ENCODE measurements at regions not wholly inside any gene's neighbourhood (a gene's known extent, or its start where the extent isn't known, plus 50 kb on each side); places are given as distances from the start of the nearest gene placed in this dataset.

GRCh38 chr5:1959231-1959630 is 76.5 kb upstream of the IRX4 start:
- TF ChIP-seq, protein P1, sequence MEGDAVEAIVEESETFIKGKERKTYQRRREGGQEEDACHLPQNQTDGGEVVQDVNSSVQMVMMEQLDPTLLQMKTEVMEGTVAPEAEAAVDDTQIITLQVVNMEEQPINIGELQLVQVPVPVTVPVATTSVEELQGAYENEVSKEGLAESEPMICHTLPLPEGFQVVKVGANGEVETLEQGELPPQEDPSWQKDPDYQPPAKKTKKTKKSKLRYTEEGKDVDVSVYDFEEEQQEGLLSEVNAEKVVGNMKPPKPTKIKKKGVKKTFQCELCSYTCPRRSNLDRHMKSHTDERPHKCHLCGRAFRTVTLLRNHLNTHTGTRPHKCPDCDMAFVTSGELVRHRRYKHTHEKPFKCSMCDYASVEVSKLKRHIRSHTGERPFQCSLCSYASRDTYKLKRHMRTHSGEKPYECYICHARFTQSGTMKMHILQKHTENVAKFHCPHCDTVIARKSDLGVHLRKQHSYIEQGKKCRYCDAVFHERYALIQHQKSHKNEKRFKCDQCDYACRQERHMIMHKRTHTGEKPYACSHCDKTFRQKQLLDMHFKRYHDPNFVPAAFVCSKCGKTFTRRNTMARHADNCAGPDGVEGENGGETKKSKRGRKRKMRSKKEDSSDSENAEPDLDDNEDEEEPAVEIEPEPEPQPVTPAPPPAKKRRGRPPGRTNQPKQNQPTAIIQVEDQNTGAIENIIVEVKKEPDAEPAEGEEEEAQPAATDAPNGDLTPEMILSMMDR (IDR thresholded peaks at IDR 0.05; ENCODE audit: low read length), result no peak
- TF ChIP-seq EZH2 (optimal IDR thresholded peaks at IDR 0.05; ENCODE audit: low read depth, low read length), result no peak
